GM12878 (cell line): ENCODE measurements at regions not wholly inside any gene's neighbourhood (a gene's known extent, or its start where the extent isn't known, plus 50 kb on each side); places are given as distances from the start of the nearest gene placed in this dataset.

Experiments used
- ATAC-seq: fragments of 200-7000 bp; cut with Tn5 transposase; 3 replicates; pipeline ENCODE4 v1.9.1; 2020; ENCODE audit warnings: mild to moderate bottlenecking, moderate library complexity
- BruUV-seq: library from RNA; stranded (reverse); fragments of 400-500 nt; replicated peaks from 2 replicates; lab custom pipeline; 2021; lab: Mats Ljungman, UMichigan
- CTCF ChIA-PET: fragments of 300-600 bp; sonication (Branson Sonifier 250); formaldehyde crosslinking; extraction: SDS; loops from one replicate; lab custom pipeline; 2021; ENCODE audit warnings: inconsistent platforms; lab: Yijun Ruan, JAX
- POLR2A ChIA-PET: fragments of 350-600 bp; formaldehyde crosslinking; extraction: SDS; loops from one replicate; lab custom pipeline; 2021; ENCODE audit warnings: inconsistent platforms; lab: Charles Lee
- RAD21 ChIA-PET: fragments of 300-600 bp; sonication (Branson Sonifier 250); formaldehyde crosslinking; loops from one replicate; lab custom pipeline; 2023; ENCODE audit warnings: antibody characterized with exemption; ENCODE audit not compliant: unreplicated experiment; lab: Charles Lee
- SMC1A ChIA-PET: fragments of 300-600 bp; sonication (Branson Sonifier 250); formaldehyde crosslinking; loops from one replicate; lab custom pipeline; 2023; ENCODE audit not compliant: unreplicated experiment, uncharacterized antibody; lab: Charles Lee
- DNase-seq: peaks from one replicate; pipeline ENCODE4 v3.0.0-alpha.2; 2011; ENCODE audit warnings: low read depth, low spot score
- FAIRE-seq: peaks from 3 replicates; lab custom pipeline; 2011; peaks lifted over from hg19 to GRCh38; lab: Jason Lieb, UNC
- H2AFZ ChIP-seq: 2 replicates; pipeline ENCODE4 v1.6.0; 2011; ENCODE audit warnings: low read depth, low read length, control low read depth; ENCODE audit not compliant: control insufficient read depth
- H3K27ac ChIP-seq: 2 replicates; pipeline ENCODE4 v1.5.1; 2011; ENCODE audit warnings: control low read depth; ENCODE audit not compliant: control insufficient read depth, insufficient read depth
- H3K27me3 ChIP-seq, 2 experiments: replicated peaks in 1 of 2; 2 replicates each; pipeline versions ENCODE4 v1.6.0 to v1.6.1; 2011; ENCODE audit warnings: low read length in 1 of 2; ENCODE audit not compliant: control insufficient read depth in 2 of 2, insufficient read depth in 2 of 2
- H3K36me3 ChIP-seq, 2 experiments: 2 replicates each; pipeline ENCODE4 v1.5.1; 2011; ENCODE audit warnings: low read length in 1 of 2; ENCODE audit not compliant: control insufficient read depth in 2 of 2, insufficient read depth in 2 of 2
- H3K4me1 ChIP-seq: 2 replicates; pipeline ENCODE4 v1.6.1; 2011; ENCODE audit warnings: mild to moderate bottlenecking, low read length, moderate library complexity, mixed read lengths; ENCODE audit not compliant: control insufficient read depth, insufficient read depth
- H3K4me2 ChIP-seq: 2 replicates; pipeline ENCODE4 v1.6.0; 2011; ENCODE audit warnings: control low read depth; ENCODE audit not compliant: control insufficient read depth, insufficient read depth
- H3K4me3 ChIP-seq: fragments of 200-600 bp; sonication (generic); 2 replicates; pipeline ENCODE4 v1.5.1; 2016
- H3K79me2 ChIP-seq: 2 replicates; pipeline ENCODE4 v1.6.0; 2011; ENCODE audit warnings: low read length; ENCODE audit not compliant: control insufficient read depth, insufficient read depth
- H3K9ac ChIP-seq: 2 replicates; pipeline ENCODE4 v1.8.0; 2011; ENCODE audit warnings: low read length, control low read depth, mixed read lengths; ENCODE audit not compliant: control insufficient read depth, insufficient read depth
- H3K9me3 ChIP-seq: replicated peaks from 3 replicates; pipeline ENCODE4 v1.5.1; 2011; ENCODE audit warnings: mild to moderate bottlenecking, low read length; ENCODE audit not compliant: control insufficient read depth, insufficient read depth
- H4K20me1 ChIP-seq: 2 replicates; pipeline ENCODE4 v1.6.0; 2011; ENCODE audit not compliant: control insufficient read depth, insufficient read depth
- BACH1 ChIP-seq: fragments of 450-650 bp; IDR thresholded peaks from 2 replicates; pipeline ENCODE4 v1.6.1; 2017; ENCODE audit warnings: mild to moderate bottlenecking, borderline replicate concordance
- DPF2 ChIP-seq: fragments of 450-650 bp; IDR thresholded peaks from 2 replicates; pipeline ENCODE4 v1.6.1; 2017; ENCODE audit warnings: mild to moderate bottlenecking
- E2F8 ChIP-seq: fragments of 450-650 bp; IDR thresholded peaks from 2 replicates; pipeline ENCODE4 v1.6.1; 2018; ENCODE audit warnings: mild to moderate bottlenecking, low read depth, moderate library complexity; ENCODE audit not compliant: partially characterized antibody
- EGR1 ChIP-seq, 2 experiments: IDR thresholded peaks; 1 replicate in 1 of 2; 2 replicates in 1 of 2; pipeline ENCODE4 v1.6.1; 2011 to 2012; ENCODE audit warnings: low read depth in 2 of 2, low read length in 2 of 2, borderline replicate concordance in 1 of 2, mild to moderate bottlenecking in 1 of 2, moderate library complexity in 1 of 2
- ETV6 ChIP-seq, 2 experiments: fragments of 450-650 bp in 1 of 2; IDR thresholded peaks in 1 of 2; conservative IDR thresholded peaks in 1 of 2; 2 replicates each; pipeline ENCODE4 v1.6.1; 2014; ENCODE audit warnings: antibody characterized with exemption in 1 of 2, borderline replicate concordance in 1 of 2, low read depth in 1 of 2, mild to moderate bottlenecking in 1 of 2, moderate library complexity in 1 of 2
- NRF1 ChIP-seq: conservative IDR thresholded peaks from 2 replicates; pipeline ENCODE4 v1.6.1; 2011; ENCODE audit warnings: mild to moderate bottlenecking, low read depth, low read length, improper control_type of control experiment
- PAX8 ChIP-seq: fragments of 450-650 bp; IDR thresholded peaks from 2 replicates; pipeline ENCODE4 v1.6.1; 2017; ENCODE audit warnings: mild to moderate bottlenecking, moderate library complexity
- POU2F2 ChIP-seq: IDR thresholded peaks from 3 replicates; pipeline ENCODE4 v1.6.1; 2011; ENCODE audit warnings: low read depth, mild to moderate bottlenecking, low read length, borderline replicate concordance
- REST ChIP-seq: IDR thresholded peaks from 2 replicates; pipeline ENCODE4 v1.6.1; 2012; ENCODE audit warnings: mild to moderate bottlenecking, low read depth, low read length
- TAF1 ChIP-seq: IDR thresholded peaks from 2 replicates; pipeline ENCODE4 v1.6.1; 2011; ENCODE audit warnings: mild to moderate bottlenecking, low read depth, low read length, borderline replicate concordance
- ZBTB33 ChIP-seq: fragments of 450-650 bp; IDR thresholded peaks from 2 replicates; pipeline ENCODE4 v1.6.1; 2017; ENCODE audit warnings: mild to moderate bottlenecking
- ZNF592 ChIP-seq: fragments of 450-650 bp; IDR thresholded peaks from 2 replicates; pipeline ENCODE4 v1.6.1; 2017; ENCODE audit warnings: mild to moderate bottlenecking, moderate library complexity
- WGBS: methylation state at CpG from one replicate; pipeline ENCODE4 v1.1.6; 2016; ENCODE audit warnings: low lambda C conversion rate; ENCODE audit not compliant: insufficient replicate concordance, insufficient coverage; ENCODE audit errors: missing lambda C conversion rate; 5-methylcytosine and 5-hydroxymethylcytosine counted together
- in situ Hi-C: fragments of 300-500 bp; cut with MboI; formaldehyde crosslinking; loops from 9 replicates; pipeline ENCODE4 v1.14.3; 2018; ENCODE audit warnings: mixed read lengths
- intact Hi-C: fragments of 100-400 bp; cut with micrococcal nuclease; formaldehyde crosslinking; loops from one replicate; pipeline ENCODE4 v1.14.2; 2022; ENCODE audit not compliant: unreplicated experiment

- H3K9ac ChIP-seq, result no peak overlapping the region
- H3K36me3 ChIP-seq, result no peaks in the 10 kb centered on the region
- H3K4me2 ChIP-seq, result no peak overlapping the region
- no TSS peak for BruUV-seq
- in situ Hi-C loops, result no loop called here
- ATAC-seq, result no peak
- DNase-seq, result no peak
- no peaks in the 10 kb centered on the region for H4K20me1 ChIP-seq
- ChIA-PET POLR2A (no interaction called here), CTCF (interaction anchor here (0.7 kb wide), 1 partner anchor 277 kb away, joined by 3 read pairs; no protein-coding TSS in a partner anchor), SMC1A (no interaction called here), RAD21 (no interaction called here)
- no peaks in the 10 kb centered on the region for H3K27me3 ChIP-seq
- no peaks in the 10 kb centered on the region for H3K79me2 ChIP-seq
- no peak overlapping the region for H3K27ac ChIP-seq
- H2AFZ ChIP-seq, result no peak overlapping the region
- H3K9me3 ChIP-seq, result no peaks in the 10 kb centered on the region
- no peak overlapping the region for H3K4me3 ChIP-seq
- no peak for FAIRE-seq
- 17% methylated on average over 2 of the region's 2 CpGs for WGBS
- no peaks in the 10 kb centered on the region for H3K4me1 ChIP-seq
- intact Hi-C loops, result no loop called here
- TF ChIP-seq BACH1, result no peak
- no peak for TF ChIP-seq POU2F2
- TF ChIP-seq EGR1 (IDR thresholded peaks at IDR 0.05; ENCODE audit: borderline replicate concordance in 1 of 2, low read depth in 2 of 2, low read length in 2 of 2), result no peak
- TF ChIP-seq E2F8, result no peak
- no peak for TF ChIP-seq ETV6 (conservative IDR thresholded peaks at IDR 0.05 in 1 of 2, IDR thresholded peaks at IDR 0.05 in 1 of 2; ENCODE audit: borderline replicate concordance in 1 of 2, low read depth in 1 of 2)
- no peak for TF ChIP-seq DPF2
- no peak for TF ChIP-seq PAX8
- TF ChIP-seq NRF1, result no peak
- no peak for TF ChIP-seq TAF1
- TF ChIP-seq ZNF592, result no peak
- TF ChIP-seq REST, result no peak
- no peak for TF ChIP-seq ZBTB33
Observed at GRCh38 chr12:54796991-54797390, 57.3 kb upstream of the MUCL1 start.
